GM21360 (cell line): ENCODE measurements at regions not wholly inside any gene's neighbourhood (a gene's known extent, or its start where the extent isn't known, plus 50 kb on each side); places are given as distances from the start of the nearest gene placed in this dataset.
"Not testable (repeated sequence)": the region's sequence is repeated elsewhere in the genome, so short reads cannot be mapped to it uniquely, and the experiment has no call there.

ENCODE experiments used
- ATAC-seq: cut with Tn5 transposase; IDR thresholded peaks from one replicate; pipeline ENCODE4 v1.9.1; 2021; ENCODE audit warnings: mild to moderate bottlenecking, moderate library complexity; ENCODE audit not compliant: unreplicated experiment

GRCh38 chr6:44001318-44002066, 125.8 kb downstream of the MRPL14 start:
- no peak for ATAC-seq

- ATAC-seq, result no peak
Measured at GRCh38 chr6:44000164-44000842, 126.9 kb downstream of the MRPL14 start.

GRCh38 chr6:43999628-44000027, 127.6 kb downstream of the MRPL14 start:
- ATAC-seq, result no peak

- ATAC-seq, result not testable (repeated sequence)
Measured at GRCh38 chr6:43998592-43999243, 128.5 kb downstream of the MRPL14 start.

- not testable (repeated sequence) for ATAC-seq
Measured at GRCh38 chr6:43997990-43998585, 129.2 kb downstream of the MRPL14 start.

GRCh38 chr6:43997345-43997677, 129.9 kb downstream of the MRPL14 start:
- no peak for ATAC-seq

GRCh38 chr6:43996618-43997344, 130.5 kb downstream of the MRPL14 start:
- ATAC-seq, result no peak

- no peak for ATAC-seq
Measured at GRCh38 chr6:43995137-43995536, 132.1 kb downstream of the MRPL14 start.

- ATAC-seq, result no peak
Measured at GRCh38 chr6:43993881-43994523, 133.2 kb downstream of the MRPL14 start.

- no peak for ATAC-seq
Measured at GRCh38 chr6:43992783-43993644, 134.2 kb downstream of the MRPL14 start.

- no peak for ATAC-seq
Measured at GRCh38 chr6:43992126-43992663, 135.1 kb downstream of the MRPL14 start.

- ATAC-seq, result no peak
Measured at GRCh38 chr6:43990627-43991619, 136.3 kb downstream of the MRPL14 start.

- no peak for ATAC-seq
Measured at GRCh38 chr6:43990275-43990626, 137.0 kb downstream of the MRPL14 start.

GRCh38 chr6:43989581-43990146, 137.6 kb downstream of the MRPL14 start:
- no peak for ATAC-seq

- no peak for ATAC-seq
Measured at GRCh38 chr6:43988801-43989200, 138.5 kb downstream of the MRPL14 start.

GRCh38 chr6:43987838-43988439, 139.3 kb downstream of the MRPL14 start:
- ATAC-seq, result no peak

- ATAC-seq, result no peak
Measured at GRCh38 chr6:43986177-43986825, 141.0 kb downstream of the MRPL14 start.
